ENCODE measurements at regions not wholly inside any gene's neighbourhood (a gene's known extent, or its start where the extent isn't known, plus 50 kb on each side); places are given as distances from the start of the nearest gene placed in this dataset.

DNA sequence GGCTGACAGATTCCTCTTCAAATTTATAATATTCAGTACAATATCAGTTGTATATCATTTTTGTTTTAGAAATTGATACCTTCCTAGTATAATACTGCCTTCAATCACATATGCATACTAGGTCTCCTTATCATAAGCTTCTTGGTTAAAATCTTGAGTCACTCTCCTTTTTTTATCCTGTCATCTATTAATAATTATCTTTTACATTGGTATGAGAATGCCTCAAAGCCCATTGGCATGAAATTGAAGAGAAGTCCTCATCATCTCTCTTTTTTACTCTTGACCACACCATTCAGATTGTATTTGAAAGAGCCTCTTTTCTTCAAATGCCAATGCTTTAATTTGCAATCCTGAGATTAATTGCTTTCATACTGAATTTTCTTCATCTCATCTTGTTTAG is 810.3 kb downstream of the BRINP1 start:
- Histone ChIP-seq H3K4me2 (ENCODE audit: low read depth, low read length, poor library complexity, severe bottlenecking) (no peak overlapping the region), H3K36me3 (ENCODE audit: insufficient read depth, low read length) (no peaks in the 10 kb centered on the region), H3K27ac (ENCODE audit: low read length) (no peak overlapping the region), H2AFZ (ENCODE audit: low read length) (no peak overlapping the region), H3K9me3 (ENCODE audit: low read length) (peaks cover 13% of the 10 kb centered on the region), H3K79me2 (ENCODE audit: low read length) (no peaks in the 10 kb centered on the region), H3K27me3 (ENCODE audit: low read length) (no peaks in the 10 kb centered on the region), H3K4me3 (ENCODE audit: low read length) (no peak overlapping the region), H3K9ac (ENCODE audit: low read length) (no peak overlapping the region), H3K4me1 (ENCODE audit: low read length) (no peaks in the 10 kb centered on the region), H4K20me1 (ENCODE audit: insufficient read depth, low read depth, low read length) (no peaks in the 10 kb centered on the region), H3K9me2 (replicated peaks; ENCODE audit: insufficient read depth, low read length) (no peaks in the 10 kb centered on the region)
- DNase-seq = no peak

GRCh38 chr9:118561051-118561450 is 808.2 kb downstream of the BRINP1 start:
- Histone ChIP-seq H3K9ac (ENCODE audit: low read length) (no peak overlapping the region), H3K4me2 (ENCODE audit: low read depth, low read length, poor library complexity, severe bottlenecking) (no peak overlapping the region), H3K27me3 (ENCODE audit: low read length) (no peaks in the 10 kb centered on the region), H3K36me3 (ENCODE audit: insufficient read depth, low read length) (no peaks in the 10 kb centered on the region), H3K9me3 (ENCODE audit: low read length) (peaks cover 5% of the 10 kb centered on the region; the same call in 1 of the 2 replicates), H3K9me2 (replicated peaks; ENCODE audit: insufficient read depth, low read length) (no peaks in the 10 kb centered on the region), H3K4me1 (ENCODE audit: low read length) (no peaks in the 10 kb centered on the region), H3K79me2 (ENCODE audit: low read length) (no peaks in the 10 kb centered on the region), H3K4me3 (ENCODE audit: low read length) (no peak overlapping the region), H2AFZ (ENCODE audit: low read length) (no peak overlapping the region), H4K20me1 (ENCODE audit: insufficient read depth, low read depth, low read length) (no peaks in the 10 kb centered on the region), H3K27ac (ENCODE audit: low read length) (no peak overlapping the region)
- DNase-seq = no peak

DNA sequence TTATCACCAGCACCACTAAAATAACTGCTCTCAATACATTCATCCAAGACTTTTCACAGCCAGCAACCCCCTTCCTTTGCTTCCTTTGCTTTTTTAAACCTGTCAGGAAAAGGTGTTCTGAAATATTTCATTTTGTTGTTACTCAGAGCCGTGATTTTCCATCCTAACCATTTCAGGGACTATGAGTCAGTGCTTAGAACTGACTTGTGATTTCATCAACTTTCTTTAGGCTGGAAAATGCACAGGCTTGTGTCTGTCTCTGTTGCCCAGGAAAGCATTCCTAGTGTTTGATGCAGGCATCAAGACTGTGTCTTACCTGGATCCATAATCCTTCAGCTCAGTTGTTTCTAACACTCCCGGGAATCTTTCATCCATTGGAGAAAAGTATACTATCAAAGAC is 805.6 kb downstream of the BRINP1 start:
- Histone ChIP-seq H3K4me3 (ENCODE audit: low read length) (no peak overlapping the region), H3K36me3 (ENCODE audit: insufficient read depth, low read length) (no peaks in the 10 kb centered on the region), H3K4me1 (ENCODE audit: low read length) (no peaks in the 10 kb centered on the region), H3K9me2 (replicated peaks; ENCODE audit: insufficient read depth, low read length) (no peaks in the 10 kb centered on the region), H3K27me3 (ENCODE audit: low read length) (no peaks in the 10 kb centered on the region), H3K4me2 (ENCODE audit: low read depth, low read length, poor library complexity, severe bottlenecking) (no peak overlapping the region), H2AFZ (ENCODE audit: low read length) (no peak overlapping the region), H3K79me2 (ENCODE audit: low read length) (no peaks in the 10 kb centered on the region), H4K20me1 (ENCODE audit: insufficient read depth, low read depth, low read length) (no peaks in the 10 kb centered on the region), H3K27ac (ENCODE audit: low read length) (no peak overlapping the region), H3K9ac (ENCODE audit: low read length) (no peak overlapping the region), H3K9me3 (ENCODE audit: low read length) (no peaks in the 10 kb centered on the region)
- no peak for DNase-seq

- Histone ChIP-seq H3K4me2 (ENCODE audit: low read depth, low read length, poor library complexity, severe bottlenecking) (no peak overlapping the region), H4K20me1 (ENCODE audit: insufficient read depth, low read depth, low read length) (no peaks in the 10 kb centered on the region), H3K27ac (ENCODE audit: low read length) (no peak overlapping the region), H3K9ac (ENCODE audit: low read length) (no peak overlapping the region), H3K4me3 (ENCODE audit: low read length) (no peak overlapping the region), H3K36me3 (ENCODE audit: insufficient read depth, low read length) (no peaks in the 10 kb centered on the region), H3K9me3 (ENCODE audit: low read length) (peaks cover 12% of the 10 kb centered on the region), H3K27me3 (ENCODE audit: low read length) (no peaks in the 10 kb centered on the region), H3K4me1 (ENCODE audit: low read length) (no peaks in the 10 kb centered on the region), H2AFZ (ENCODE audit: low read length) (no peak overlapping the region), H3K9me2 (replicated peaks; ENCODE audit: insufficient read depth, low read length) (no peaks in the 10 kb centered on the region), H3K79me2 (ENCODE audit: low read length) (no peaks in the 10 kb centered on the region)
- DNase-seq = no peak
These were observed 801.4 kb downstream of the BRINP1 start for GRCh38 chr9:118567861-118568260.

GRCh38 chr9:118568704-118569103 is 800.5 kb downstream of the BRINP1 start:
- Histone ChIP-seq H3K9ac (ENCODE audit: low read length) (no peak overlapping the region), H3K9me2 (replicated peaks; ENCODE audit: insufficient read depth, low read length) (no peaks in the 10 kb centered on the region), H3K79me2 (ENCODE audit: low read length) (no peaks in the 10 kb centered on the region), H3K27me3 (ENCODE audit: low read length) (no peaks in the 10 kb centered on the region), H2AFZ (ENCODE audit: low read length) (no peak overlapping the region), H3K4me3 (ENCODE audit: low read length) (no peak overlapping the region), H4K20me1 (ENCODE audit: insufficient read depth, low read depth, low read length) (no peaks in the 10 kb centered on the region), H3K36me3 (ENCODE audit: insufficient read depth, low read length) (no peaks in the 10 kb centered on the region), H3K4me2 (ENCODE audit: low read depth, low read length, poor library complexity, severe bottlenecking) (no peak overlapping the region), H3K27ac (ENCODE audit: low read length) (no peak overlapping the region), H3K4me1 (ENCODE audit: low read length) (no peaks in the 10 kb centered on the region), H3K9me3 (ENCODE audit: low read length) (peaks cover 12% of the 10 kb centered on the region)
- DNase-seq = no peak

- no peak for DNase-seq
- Histone ChIP-seq H3K4me2 (ENCODE audit: low read depth, low read length, poor library complexity, severe bottlenecking) (no peak overlapping the region), H3K4me3 (ENCODE audit: low read length) (no peak overlapping the region)
These were observed 800.1 kb downstream of the BRINP1 start for GRCh38 chr9:118569148-118569547.

GRCh38 chr9:118570066-118570465 is 799.2 kb downstream of the BRINP1 start:
- DNase-seq = no peak
- H3K9me3 ChIP-seq (ENCODE audit: low read length) = peaks cover 17% of the 10 kb centered on the region
- no peaks in the 10 kb centered on the region for H3K9me2 ChIP-seq (replicated peaks; ENCODE audit: insufficient read depth, low read length)
- no peaks in the 10 kb centered on the region for H4K20me1 ChIP-seq (ENCODE audit: insufficient read depth, low read depth, low read length)
- no peak overlapping the region for H3K9ac ChIP-seq (ENCODE audit: low read length)
- H3K4me1 ChIP-seq (ENCODE audit: low read length) = no peaks in the 10 kb centered on the region
- no peak overlapping the region for H3K4me3 ChIP-seq (ENCODE audit: low read length)
- H3K36me3 ChIP-seq (ENCODE audit: insufficient read depth, low read length) = no peaks in the 10 kb centered on the region
- no peaks in the 10 kb centered on the region for H3K27me3 ChIP-seq (ENCODE audit: low read length)
- no peak overlapping the region for H2AFZ ChIP-seq (ENCODE audit: low read length)
- no peak overlapping the region for H3K4me2 ChIP-seq (ENCODE audit: low read depth, low read length, poor library complexity, severe bottlenecking)
- H3K79me2 ChIP-seq (ENCODE audit: low read length) = no peaks in the 10 kb centered on the region
- H3K27ac ChIP-seq (ENCODE audit: low read length) = no peak overlapping the region

More at GRCh38 chr9:118569148-118569547, 800.1 kb downstream of the BRINP1 start:
- Histone ChIP-seq H3K79me2 (ENCODE audit: low read length) (no peaks in the 10 kb centered on the region), H4K20me1 (ENCODE audit: insufficient read depth, low read depth, low read length) (no peaks in the 10 kb centered on the region), H2AFZ (ENCODE audit: low read length) (no peak overlapping the region), H3K27ac (ENCODE audit: low read length) (no peak overlapping the region), H3K9ac (ENCODE audit: low read length) (no peak overlapping the region), H3K9me2 (replicated peaks; ENCODE audit: insufficient read depth, low read length) (no peaks in the 10 kb centered on the region), H3K4me1 (ENCODE audit: low read length) (no peaks in the 10 kb centered on the region), H3K36me3 (ENCODE audit: insufficient read depth, low read length) (no peaks in the 10 kb centered on the region), H3K9me3 (ENCODE audit: low read length) (peaks cover 12% of the 10 kb centered on the region), H3K27me3 (ENCODE audit: low read length) (no peaks in the 10 kb centered on the region)

GRCh38 chr9:118575341-118576070 is 793.7 kb downstream of the BRINP1 start:
- Histone ChIP-seq H3K79me2 (ENCODE audit: low read length) (no peaks in the 10 kb centered on the region), H3K4me3 (ENCODE audit: low read length) (no peak overlapping the region), H3K9ac (ENCODE audit: low read length) (no peak overlapping the region), H4K20me1 (ENCODE audit: insufficient read depth, low read depth, low read length) (no peaks in the 10 kb centered on the region), H3K9me2 (replicated peaks; ENCODE audit: insufficient read depth, low read length) (no peaks in the 10 kb centered on the region), H3K9me3 (ENCODE audit: low read length) (peaks cover 23% of the 10 kb centered on the region), H3K4me1 (ENCODE audit: low read length) (no peaks in the 10 kb centered on the region), H2AFZ (ENCODE audit: low read length) (no peak overlapping the region), H3K27ac (ENCODE audit: low read length) (no peak overlapping the region), H3K4me2 (ENCODE audit: low read depth, low read length, poor library complexity, severe bottlenecking) (no peak overlapping the region), H3K27me3 (ENCODE audit: low read length) (no peaks in the 10 kb centered on the region), H3K36me3 (ENCODE audit: insufficient read depth, low read length) (no peaks in the 10 kb centered on the region)
- DNase-seq = no peak
